ENCODE measurements at regions not wholly inside any gene's neighbourhood (a gene's known extent, or its start where the extent isn't known, plus 50 kb on each side); places are given as distances from the start of the nearest gene placed in this dataset.
"Not testable (repeated sequence)": the region's sequence is repeated elsewhere in the genome, so short reads cannot be mapped to it uniquely, and the experiment has no call there.

- DNase-seq (ENCODE audit: low read depth in 4 of 4, low spot score in 3 of 4) = not testable (repeated sequence)
Observed at GRCh38 chr5:90073026-90073570, 336.5 kb downstream of the CETN3 start.

- DNase-seq (ENCODE audit: low read depth in 4 of 4, low spot score in 3 of 4) = no peak
Observed at GRCh38 chr5:90071656-90072055, 337.9 kb downstream of the CETN3 start.

GRCh38 chr5:90071066-90071465, 338.5 kb downstream of the CETN3 start:
- DNase-seq (ENCODE audit: low read depth in 4 of 4, low spot score in 3 of 4) = no peak

GRCh38 chr5:90066920-90067319, 342.6 kb downstream of the CETN3 start:
- DNase-seq (ENCODE audit: low read depth in 4 of 4, low spot score in 3 of 4) = no peak

- no peak for DNase-seq (ENCODE audit: low read depth in 4 of 4, low spot score in 3 of 4)
Observed at GRCh38 chr5:90056911-90057705, 352.4 kb downstream of the CETN3 start.

- DNase-seq (ENCODE audit: low read depth in 4 of 4, low spot score in 3 of 4) = no peak
Observed at GRCh38 chr5:90055831-90056328, 353.7 kb downstream of the CETN3 start.

- DNase-seq (ENCODE audit: low read depth in 4 of 4, low spot score in 3 of 4) = no peak
Observed at GRCh38 chr5:90054612-90055011, 354.9 kb downstream of the CETN3 start.

- DNase-seq (ENCODE audit: low read depth in 4 of 4, low spot score in 3 of 4) = no peak
Observed at GRCh38 chr5:90051756-90052155, 357.8 kb downstream of the CETN3 start.

- DNase-seq (ENCODE audit: low read depth in 4 of 4, low spot score in 3 of 4) = no peak
Observed at GRCh38 chr5:90050103-90050502, 359.5 kb downstream of the CETN3 start.

GRCh38 chr5:90047113-90047512, 362.4 kb downstream of the CETN3 start:
- DNase-seq (ENCODE audit: low read depth in 4 of 4, low spot score in 3 of 4) = no peak

GRCh38 chr5:90040082-90040481, 369.5 kb downstream of the CETN3 start:
- DNase-seq (ENCODE audit: low read depth in 4 of 4, low spot score in 3 of 4) = not testable (repeated sequence)

- DNase-seq (ENCODE audit: low read depth in 4 of 4, low spot score in 3 of 4) = no peak
Observed at GRCh38 chr5:90037646-90038045, 371.9 kb downstream of the CETN3 start.

GRCh38 chr5:90022711-90023053, 386.9 kb downstream of the CETN3 start:
- DNase-seq (ENCODE audit: low read depth in 4 of 4, low spot score in 3 of 4) = no peak

GRCh38 chr5:90022002-90022710, 387.4 kb downstream of the CETN3 start:
- no peak for DNase-seq (ENCODE audit: low read depth in 4 of 4, low spot score in 3 of 4)

GRCh38 chr5:90020575-90021538, 388.7 kb downstream of the CETN3 start:
- DNase-seq (ENCODE audit: low read depth in 4 of 4, low spot score in 3 of 4) = no peak

GRCh38 chr5:90017239-90017638, 392.3 kb downstream of the CETN3 start:
- no peak for DNase-seq (ENCODE audit: low read depth in 4 of 4, low spot score in 3 of 4)

- no peak for DNase-seq (ENCODE audit: low read depth in 4 of 4, low spot score in 3 of 4)
Observed at GRCh38 chr5:90015584-90016018, 394.0 kb downstream of the CETN3 start.

GRCh38 chr5:90014420-90014819, 395.1 kb downstream of the CETN3 start:
- DNase-seq (ENCODE audit: low read depth in 4 of 4, low spot score in 3 of 4) = no peak

GRCh38 chr5:90000351-90000750, 409.2 kb downstream of the CETN3 start:
- DNase-seq (ENCODE audit: low read depth in 4 of 4, low spot score in 3 of 4) = no peak

- DNase-seq (ENCODE audit: low read depth in 4 of 4, low spot score in 3 of 4) = no peak
Observed at GRCh38 chr5:89998519-89999305, 410.8 kb downstream of the CETN3 start.
